ENCODE measurements at regions not wholly inside any gene's neighbourhood (a gene's known extent, or its start where the extent isn't known, plus 50 kb on each side); places are given as distances from the start of the nearest gene placed in this dataset.

- no peaks in the 10 kb centered on the region for H3K79me2 ChIP-seq (ENCODE audit: insufficient read depth, low read length)
- FAIRE-seq: no peak
- H3K9ac ChIP-seq (ENCODE audit: insufficient read depth, low read depth, low read length): no peak overlapping the region
- no peaks in the 10 kb centered on the region for H4K20me1 ChIP-seq (ENCODE audit: insufficient read depth, low read length)
- H3K27ac ChIP-seq (ENCODE audit: extremely low read length, insufficient read depth, low read length): no peak overlapping the region
- no peak overlapping the region for H2AFZ ChIP-seq (ENCODE audit: low read length)
- ATAC-seq: no peak
- TF ChIP-seq MEF2D (CRISPR knock-in tag; IDR thresholded peaks at IDR 0.05) (no peak), ZSCAN5A (CRISPR knock-in tag; IDR thresholded peaks at IDR 0.05; ENCODE audit: borderline replicate concordance) (no peak), DR1 (CRISPR knock-in tag; IDR thresholded peaks at IDR 0.05) (no peak), ZIK1 (CRISPR knock-in tag; IDR thresholded peaks at IDR 0.05; ENCODE audit: borderline replicate concordance, low read depth) (no peak), ZNF225 (CRISPR knock-in tag; IDR thresholded peaks at IDR 0.05) (no peak), AKAP8 (CRISPR knock-in tag; IDR thresholded peaks at IDR 0.05) (no peak), ZSCAN9 (CRISPR knock-in tag; IDR thresholded peaks at IDR 0.05; ENCODE audit: borderline replicate concordance) (no peak), KDM6A (CRISPR knock-in tag; IDR thresholded peaks at IDR 0.05; ENCODE audit: low read depth) (no peak), TBX2 (CRISPR knock-in tag; IDR thresholded peaks at IDR 0.05; ENCODE audit: borderline replicate concordance) (no peak)
- H3K27me3 ChIP-seq (ENCODE audit: control insufficient read depth in 1 of 2, insufficient read depth in 2 of 2, low read length in 2 of 2): peaks cover 0 to 7% of the 10 kb centered on the region in 2 experiments; a peak in 1 of 5 replicates
- intact Hi-C loops (cut with micrococcal nuclease; ENCODE audit: unreplicated experiment): no loop called here
- in situ Hi-C loops (cut with HindIII; ENCODE audit: extremely low pct_ligation_motif_present, low pct_unique_long_range_greater_than_20kb): no loop called here
- 4% methylated on average over 2 of the region's 2 CpGs for WGBS (ENCODE audit: low lambda C conversion rate)
- no peaks in the 10 kb centered on the region for H3K4me1 ChIP-seq (ENCODE audit: insufficient read depth, low read length)
- no peak for DNase-seq (ENCODE audit: low spot score)
- POLR2A ChIA-PET: no interaction called here
- no peaks in the 10 kb centered on the region for H3K36me3 ChIP-seq (replicated peaks in 1 of 2; ENCODE audit: control insufficient read depth in 1 of 2, insufficient read depth in 2 of 2, low read length in 2 of 2)
- H3K4me2 ChIP-seq (ENCODE audit: low read depth, low read length): no peak overlapping the region
- CTCF ChIA-PET (ENCODE audit: low intra/inter-chr PET ratio, low total read pairs): no interaction called here
- BruUV-seq (replicated peaks): no TSS peak
- H3K4me3 ChIP-seq (replicated peaks in 1 of 3; ENCODE audit: insufficient read depth in 1 of 3, low read depth in 2 of 3, low read length in 3 of 3): no peak overlapping the region
- H3K9me3 ChIP-seq (ENCODE audit: low read length): no peaks in the 10 kb centered on the region
Observed at GRCh38 chr6:105920071-105920470, 166.1 kb upstream of the PRDM1 start.
